Testis (tissue), 2 donors: ENCODE measurements at regions not wholly inside any gene's neighbourhood (a gene's known extent, or its start where the extent isn't known, plus 50 kb on each side); places are given as distances from the start of the nearest gene placed in this dataset.

Experiments
- CTCF ChIP-seq, 3 experiments: fragments of 450-650 bp in 2 of 3; fragments of 200-600 bp in 1 of 3; sonication (generic) in 1 of 3; IDR thresholded peaks; one replicate each; pipeline ENCODE4 v1.5.1; 2016 to 2019; ENCODE audit warnings: antibody characterized with exemption in 3 of 3, mild to moderate bottlenecking in 2 of 3, moderate library complexity in 1 of 3
- POLR2A ChIP-seq: fragments of 450-650 bp; IDR thresholded peaks from one replicate; pipeline ENCODE4 v1.6.1; 2017; ENCODE audit warnings: antibody characterized with exemption, mild to moderate bottlenecking, moderate library complexity

GRCh38 chr2:6249557-6249956 is 557.4 kb downstream of the SOX11 start:
- TF ChIP-seq POLR2A (no peak), CTCF (IDR thresholded peaks at IDR 0.05) (no peak)
